HEK293T (cell line): ENCODE measurements at regions not wholly inside any gene's neighbourhood (a gene's known extent, or its start where the extent isn't known, plus 50 kb on each side); places are given as distances from the start of the nearest gene placed in this dataset.

Source experiments
- CTBP1 ChIP-seq: fragments of 450-650 bp; IDR thresholded peaks from 2 replicates; pipeline ENCODE4 v1.6.1; 2016; ENCODE audit warnings: borderline replicate concordance
- SP1 ChIP-seq: fragments of 450-650 bp; IDR thresholded peaks from 2 replicates; pipeline ENCODE4 v1.6.1; 2017

DNA sequence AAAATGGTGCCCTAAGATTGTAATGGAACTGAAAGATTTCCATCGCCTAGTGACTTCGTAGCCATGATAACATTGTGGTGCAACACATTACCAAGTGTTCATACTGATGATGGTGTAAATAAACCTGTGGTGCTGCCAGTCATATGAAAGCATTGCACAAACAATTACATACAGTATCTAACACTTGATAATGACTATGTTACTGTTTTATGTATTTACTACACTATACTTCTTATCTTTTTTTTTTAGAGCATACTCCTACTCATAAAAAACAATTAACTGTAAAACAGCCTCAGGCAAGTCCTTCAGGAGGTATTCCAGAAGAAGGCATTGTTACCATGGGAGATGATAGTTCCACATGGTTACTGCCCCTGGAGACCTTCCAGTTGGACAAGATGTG is 152.7 kb upstream of the EDNRA start:
- no peak for TF ChIP-seq SP1
- TF ChIP-seq CTBP1, result no peak
